RWPE2 (cell line): ENCODE measurements at regions not wholly inside any gene's neighbourhood (a gene's known extent, or its start where the extent isn't known, plus 50 kb on each side); places are given as distances from the start of the nearest gene placed in this dataset.
A peak's percentile ranks its signal among the peaks of the same experiment; 100 is the strongest.
"Not testable (repeated sequence)": the region's sequence is repeated elsewhere in the genome, so short reads cannot be mapped to it uniquely, and the experiment has no call there.

Experiments used
- ATAC-seq: fragments of 200-7000 bp; cut with Tn5 transposase; 3 replicates; pipeline ENCODE4 v1.9.1; 2021; ENCODE audit warnings: low read depth
- DNase-seq: peaks from one replicate; pipeline ENCODE4 v3.0.0-alpha.2; 2020; ENCODE audit warnings: low spot score
- H3K27ac ChIP-seq: fragments of 450-650 bp; 2 replicates; pipeline ENCODE4 v1.5.1; 2017; ENCODE audit warnings: mild to moderate bottlenecking; ENCODE audit not compliant: poor library complexity, severe bottlenecking
- H3K27me3 ChIP-seq: fragments of 250-450 bp; sonication (Bioruptor Pico); 2 replicates; pipeline ENCODE4 v1.5.1; 2021; ENCODE audit warnings: mild to moderate bottlenecking, moderate library complexity; ENCODE audit not compliant: insufficient read depth, poor library complexity, severe bottlenecking
- H3K36me3 ChIP-seq: fragments of 250-450 bp; sonication (Bioruptor Pico); 2 replicates; pipeline ENCODE4 v1.5.1; 2020; ENCODE audit warnings: low read depth, mild to moderate bottlenecking, moderate library complexity
- H3K4me1 ChIP-seq: fragments of 250-450 bp; sonication (Bioruptor Pico); 2 replicates; pipeline ENCODE4 v1.5.1; 2021; ENCODE audit warnings: mild to moderate bottlenecking, moderate library complexity; ENCODE audit not compliant: insufficient read depth, poor library complexity, severe bottlenecking
- H3K4me3 ChIP-seq: fragments of 250-450 bp; sonication (Bioruptor Pico); 2 replicates; pipeline ENCODE4 v1.5.1; 2021; ENCODE audit warnings: mild to moderate bottlenecking, moderate library complexity; ENCODE audit not compliant: severe bottlenecking
- H3K9me3 ChIP-seq: fragments of 250-450 bp; sonication (Bioruptor Pico); 2 replicates; pipeline ENCODE4 v1.5.1; 2021; ENCODE audit warnings: mild to moderate bottlenecking, moderate library complexity; ENCODE audit not compliant: severe bottlenecking
- TF ChIP-seq, protein P1 (sequence below): fragments of 450-650 bp; IDR thresholded peaks from one replicate; pipeline ENCODE4 v1.5.1; 2017; ENCODE audit warnings: mild to moderate bottlenecking, moderate library complexity; ENCODE audit not compliant: poor library complexity, severe bottlenecking

- Histone ChIP-seq H3K27ac (no peak overlapping the region), H3K4me1 (no peaks in the 10 kb centered on the region), H3K36me3 (no peaks in the 10 kb centered on the region), H3K4me3 (no peak overlapping the region), H3K27me3 (no peaks in the 10 kb centered on the region), H3K9me3 (no peaks in the 10 kb centered on the region)
- ATAC-seq, result no peak
- TF ChIP-seq, protein P1, sequence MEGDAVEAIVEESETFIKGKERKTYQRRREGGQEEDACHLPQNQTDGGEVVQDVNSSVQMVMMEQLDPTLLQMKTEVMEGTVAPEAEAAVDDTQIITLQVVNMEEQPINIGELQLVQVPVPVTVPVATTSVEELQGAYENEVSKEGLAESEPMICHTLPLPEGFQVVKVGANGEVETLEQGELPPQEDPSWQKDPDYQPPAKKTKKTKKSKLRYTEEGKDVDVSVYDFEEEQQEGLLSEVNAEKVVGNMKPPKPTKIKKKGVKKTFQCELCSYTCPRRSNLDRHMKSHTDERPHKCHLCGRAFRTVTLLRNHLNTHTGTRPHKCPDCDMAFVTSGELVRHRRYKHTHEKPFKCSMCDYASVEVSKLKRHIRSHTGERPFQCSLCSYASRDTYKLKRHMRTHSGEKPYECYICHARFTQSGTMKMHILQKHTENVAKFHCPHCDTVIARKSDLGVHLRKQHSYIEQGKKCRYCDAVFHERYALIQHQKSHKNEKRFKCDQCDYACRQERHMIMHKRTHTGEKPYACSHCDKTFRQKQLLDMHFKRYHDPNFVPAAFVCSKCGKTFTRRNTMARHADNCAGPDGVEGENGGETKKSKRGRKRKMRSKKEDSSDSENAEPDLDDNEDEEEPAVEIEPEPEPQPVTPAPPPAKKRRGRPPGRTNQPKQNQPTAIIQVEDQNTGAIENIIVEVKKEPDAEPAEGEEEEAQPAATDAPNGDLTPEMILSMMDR, result no peak
- DNase-seq, result no peak
These were observed 1016.9 kb upstream of the ALCAM start for GRCh38 chr3:104349836-104350235.

DNA sequence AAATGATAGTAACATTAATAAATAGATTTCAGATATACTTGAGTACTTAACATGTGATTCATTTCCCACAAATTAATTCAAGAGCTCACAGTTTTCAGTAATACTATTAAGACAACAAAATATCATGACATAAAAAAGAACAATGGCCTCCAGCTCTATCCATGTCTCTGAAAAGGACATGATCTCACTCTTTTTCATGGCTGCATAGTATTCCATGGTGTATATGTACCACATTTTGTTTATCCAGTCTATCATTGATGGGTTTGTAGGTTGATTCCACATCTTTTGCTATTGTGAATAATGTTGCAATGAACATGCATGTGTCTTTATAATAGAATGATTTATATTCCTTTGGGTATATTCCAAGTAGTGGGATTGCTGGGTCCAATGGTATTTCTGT lies 1012.8 kb upstream of the ALCAM start:
- no peak for DNase-seq
- H3K4me3 ChIP-seq, result no peak overlapping the region
- no peaks in the 10 kb centered on the region for H3K9me3 ChIP-seq
- H3K4me1 ChIP-seq, result no peaks in the 10 kb centered on the region
- no peaks in the 10 kb centered on the region for H3K36me3 ChIP-seq
- no peak overlapping the region for H3K27ac ChIP-seq
- TF ChIP-seq, protein P1, result no peak
- H3K27me3 ChIP-seq, result no peaks in the 10 kb centered on the region
- no peak for ATAC-seq

- H3K27me3 ChIP-seq, result no peaks in the 10 kb centered on the region
- TF ChIP-seq, protein P1, result no peak
- peak; percentile 73; the same call in 2 of the 3 replicates for ATAC-seq
- DNase-seq, result no peak
- H3K9me3 ChIP-seq, result no peaks in the 10 kb centered on the region
- no peaks in the 10 kb centered on the region for H3K36me3 ChIP-seq
- H3K4me1 ChIP-seq, result peaks cover 4% of the 10 kb centered on the region
- H3K4me3 ChIP-seq, result no peak overlapping the region
- no peak overlapping the region for H3K27ac ChIP-seq
These were observed 1007.2 kb upstream of the ALCAM start for GRCh38 chr3:104359546-104359945.

GRCh38 chr3:104360038-104360437 lies 1006.7 kb upstream of the ALCAM start:
- no peak for DNase-seq
- H3K4me3 ChIP-seq, result no peak overlapping the region
- no peaks in the 10 kb centered on the region for H3K27me3 ChIP-seq
- peaks cover 4% of the 10 kb centered on the region for H3K4me1 ChIP-seq
- ATAC-seq, result no peak
- TF ChIP-seq, protein P1, result no peak
- no peaks in the 10 kb centered on the region for H3K9me3 ChIP-seq
- H3K27ac ChIP-seq, result no peak overlapping the region
- H3K36me3 ChIP-seq, result no peaks in the 10 kb centered on the region

DNA sequence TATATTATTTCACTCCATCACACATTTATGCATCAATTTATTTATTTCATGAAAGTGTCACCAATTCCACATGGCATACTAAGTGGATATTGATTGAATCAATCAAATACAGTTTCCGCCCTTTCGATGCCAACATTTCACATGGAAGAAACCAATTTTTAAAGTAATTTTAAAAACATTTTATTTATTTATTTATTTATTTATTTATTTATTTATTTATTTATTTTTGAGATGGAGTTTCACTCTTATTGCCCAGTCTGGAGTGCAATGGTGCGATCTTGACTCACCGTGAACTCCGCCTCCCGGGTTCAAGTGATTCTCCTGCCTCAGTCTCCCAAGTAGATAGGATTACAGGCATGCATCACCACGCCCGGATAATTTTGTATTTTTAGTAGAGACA lies 1005.0 kb upstream of the ALCAM start:
- H3K27me3 ChIP-seq, ATAC-seq, DNase-seq, H3K4me1 ChIP-seq, H3K4me3 ChIP-seq, H3K9me3 ChIP-seq, H3K36me3 ChIP-seq, H3K27ac ChIP-seq: not testable (repeated sequence)
